OCI-LY3 (cell line): ENCODE measurements at regions not wholly inside any gene's neighbourhood (a gene's known extent, or its start where the extent isn't known, plus 50 kb on each side); places are given as distances from the start of the nearest gene placed in this dataset.

Experiments
- EZH2phosphoT487 ChIP-seq: fragments of 200-600 bp; shearing (Covaris generic); IDR thresholded peaks from 2 replicates; pipeline ENCODE4 v1.6.1; 2018; ENCODE audit warnings: antibody characterized with exemption, mixed run types, low read depth
- TF ChIP-seq, protein P1 (sequence below): fragments of 200-600, 300-600 bp; sonication (generic); IDR thresholded peaks from 2 replicates; pipeline ENCODE4 v1.5.1; 2014; ENCODE audit warnings: antibody characterized with exemption, low read length, low read depth

DNA sequence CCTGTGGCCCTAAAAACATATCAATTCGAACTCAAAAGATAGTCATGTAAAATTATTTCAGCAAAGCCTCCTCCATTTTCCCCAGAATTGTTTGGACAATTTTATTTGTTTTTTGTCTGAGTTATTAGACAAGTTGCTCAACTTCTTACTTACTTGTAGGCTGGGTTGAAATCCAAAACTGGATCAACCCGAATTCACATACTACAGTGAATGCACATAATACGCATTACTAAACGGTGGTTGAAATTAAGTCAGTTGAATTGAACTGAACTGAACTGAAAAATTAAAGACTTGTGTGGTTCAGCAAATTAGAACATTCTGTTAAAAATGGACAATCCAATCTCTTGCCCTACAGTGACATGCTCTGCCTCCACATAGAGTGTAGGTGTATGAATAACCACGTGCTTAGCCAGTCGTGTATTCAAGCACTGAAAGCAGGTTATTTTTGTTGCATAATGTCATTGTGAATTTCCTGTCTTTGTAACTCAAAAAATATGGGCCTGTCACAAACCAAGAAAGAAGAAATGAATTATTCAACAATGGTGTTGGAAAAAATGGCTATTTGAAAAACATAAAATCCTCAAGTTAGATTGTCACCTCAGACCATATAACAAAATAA lies 441.0 kb downstream of the TXNL1 start:
- TF ChIP-seq, protein P1, sequence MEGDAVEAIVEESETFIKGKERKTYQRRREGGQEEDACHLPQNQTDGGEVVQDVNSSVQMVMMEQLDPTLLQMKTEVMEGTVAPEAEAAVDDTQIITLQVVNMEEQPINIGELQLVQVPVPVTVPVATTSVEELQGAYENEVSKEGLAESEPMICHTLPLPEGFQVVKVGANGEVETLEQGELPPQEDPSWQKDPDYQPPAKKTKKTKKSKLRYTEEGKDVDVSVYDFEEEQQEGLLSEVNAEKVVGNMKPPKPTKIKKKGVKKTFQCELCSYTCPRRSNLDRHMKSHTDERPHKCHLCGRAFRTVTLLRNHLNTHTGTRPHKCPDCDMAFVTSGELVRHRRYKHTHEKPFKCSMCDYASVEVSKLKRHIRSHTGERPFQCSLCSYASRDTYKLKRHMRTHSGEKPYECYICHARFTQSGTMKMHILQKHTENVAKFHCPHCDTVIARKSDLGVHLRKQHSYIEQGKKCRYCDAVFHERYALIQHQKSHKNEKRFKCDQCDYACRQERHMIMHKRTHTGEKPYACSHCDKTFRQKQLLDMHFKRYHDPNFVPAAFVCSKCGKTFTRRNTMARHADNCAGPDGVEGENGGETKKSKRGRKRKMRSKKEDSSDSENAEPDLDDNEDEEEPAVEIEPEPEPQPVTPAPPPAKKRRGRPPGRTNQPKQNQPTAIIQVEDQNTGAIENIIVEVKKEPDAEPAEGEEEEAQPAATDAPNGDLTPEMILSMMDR = no peak
- TF ChIP-seq EZH2phosphoT487 = no peak
